HepG2 (cell line): ENCODE measurements at regions not wholly inside any gene's neighbourhood (a gene's known extent, or its start where the extent isn't known, plus 50 kb on each side); places are given as distances from the start of the nearest gene placed in this dataset.

Experiments
- ATAC-seq: fragments of 200-7000 bp; cut with Tn5 transposase; 3 replicates; pipeline ENCODE4 v1.9.1; 2020; ENCODE audit warnings: mild to moderate bottlenecking, moderate library complexity
- BruUV-seq: library from RNA; stranded (reverse); fragments of 400-500 nt; replicated peaks from 2 replicates; lab custom pipeline; 2021; lab: Mats Ljungman, UMichigan
- CTCF ChIA-PET: fragments of 300-600 bp; formaldehyde crosslinking; extraction: SDS; loops from one replicate; lab custom pipeline; 2021; ENCODE audit warnings: low total read pairs, inconsistent platforms, low intra/inter-chr PET ratio; lab: Yijun Ruan, JAX
- POLR2A ChIA-PET: fragments of 350-600 bp; sonication (Branson Sonifier 250); formaldehyde crosslinking; loops from one replicate; lab custom pipeline; 2020; ENCODE audit warnings: antibody characterized with exemption, inconsistent platforms; lab: Yijun Ruan, JAX
- DNase-seq: peaks from one replicate; pipeline ENCODE4 v3.0.0-alpha.2; 2015; ENCODE audit warnings: low spot score
- FAIRE-seq: peaks from 3 replicates; lab custom pipeline; 2011; peaks lifted over from hg19 to GRCh38; lab: Jason Lieb, UNC
- H2AFZ ChIP-seq: one replicate; pipeline ENCODE4 v1.6.1; 2011; ENCODE audit warnings: low read length, inconsistent platforms
- H3K27ac ChIP-seq: fragments of 300-600 bp; 3 replicates; pipeline ENCODE4 v1.8.0; 2011; ENCODE audit warnings: mixed run types, mild to moderate bottlenecking, mixed read lengths, low read length, inconsistent platforms; ENCODE audit not compliant: insufficient read depth; ENCODE audit errors: extremely low read length
- H3K27me3 ChIP-seq, 2 experiments: fragments of 200-600 bp in 1 of 2; 2 replicates in 1 of 2; 3 replicates in 1 of 2; pipeline versions ENCODE4 v1.6.0 to v1.8.0; 2011; ENCODE audit warnings: low read length in 2 of 2, mild to moderate bottlenecking in 2 of 2, moderate library complexity in 2 of 2, inconsistent platforms in 1 of 2; ENCODE audit not compliant: insufficient read depth in 2 of 2, control insufficient read depth in 1 of 2
- H3K36me3 ChIP-seq, 2 experiments: fragments of 200-600 bp in 1 of 2; replicated peaks in 1 of 2; 2 replicates in 1 of 2; 3 replicates in 1 of 2; pipeline versions ENCODE4 v1.5.1 to v1.8.0; 2011; ENCODE audit warnings: low read length in 2 of 2, inconsistent platforms in 1 of 2; ENCODE audit not compliant: insufficient read depth in 2 of 2, control insufficient read depth in 1 of 2
- H3K4me1 ChIP-seq: 2 replicates; pipeline ENCODE4 v1.5.1; 2012; ENCODE audit warnings: low read length, inconsistent platforms; ENCODE audit not compliant: insufficient read depth
- H3K4me2 ChIP-seq: 2 replicates; pipeline ENCODE4 v1.6.0; 2011; ENCODE audit warnings: low read depth, low read length, inconsistent platforms
- H3K4me3 ChIP-seq, 3 experiments: fragments of 200-600 bp in 1 of 3; sonication (generic), shearing (Covaris generic) in 1 of 3; replicated peaks in 1 of 3; 2 replicates each; pipeline ENCODE4 v1.5.1; 2011 to 2016; ENCODE audit warnings: low read length in 3 of 3, inconsistent platforms in 2 of 3, low read depth in 2 of 3, mild to moderate bottlenecking in 2 of 3, control low read depth in 1 of 3, mixed read lengths in 1 of 3; ENCODE audit not compliant: insufficient read depth in 1 of 3
- H3K79me2 ChIP-seq: one replicate; pipeline ENCODE4 v1.6.1; 2011; ENCODE audit warnings: low read length, inconsistent platforms; ENCODE audit not compliant: insufficient read depth
- H3K9ac ChIP-seq: 2 replicates; pipeline ENCODE4 v1.6.0; 2011; ENCODE audit warnings: mild to moderate bottlenecking, low read depth, low read length, inconsistent platforms; ENCODE audit not compliant: insufficient read depth
- H3K9me3 ChIP-seq: 2 replicates; pipeline ENCODE4 v1.5.1; 2012; ENCODE audit warnings: mild to moderate bottlenecking, low read length
- H4K20me1 ChIP-seq: 2 replicates; pipeline ENCODE4 v1.6.0; 2011; ENCODE audit warnings: inconsistent platforms, mild to moderate bottlenecking, low read length, moderate library complexity; ENCODE audit not compliant: insufficient read depth
- NKX3-1 ChIP-seq: sonication (generic); formaldehyde crosslinking; IDR thresholded peaks from 2 replicates; pipeline ENCODE4 v1.5.0; 2020; ENCODE audit warnings: missing genetic modification reagents
- REXO4 ChIP-seq: sonication (generic); formaldehyde crosslinking; IDR thresholded peaks from 2 replicates; pipeline ENCODE4 v1.8.0; 2022; ENCODE audit warnings: missing genetic modification reagents, mild to moderate bottlenecking, borderline replicate concordance
- SNAI1 ChIP-seq: sonication (generic); formaldehyde crosslinking; IDR thresholded peaks from 2 replicates; pipeline ENCODE4 v1.5.0; 2020; ENCODE audit warnings: mild to moderate bottlenecking, missing genetic modification reagents, borderline replicate concordance
- TGIF2 ChIP-seq: IDR thresholded peaks from 2 replicates; pipeline ENCODE4 v1.6.1; 2016; ENCODE audit warnings: control low read depth, missing compliant biosample characterization
- THYN1 ChIP-seq: sonication (generic); formaldehyde crosslinking; IDR thresholded peaks from 2 replicates; pipeline ENCODE4 v1.8.1; 2023; ENCODE audit warnings: low read depth, mild to moderate bottlenecking, moderate library complexity, missing genetic modification reagents, borderline replicate concordance
- ZFP82 ChIP-seq: sonication (generic); formaldehyde crosslinking; IDR thresholded peaks from 2 replicates; pipeline ENCODE4 v1.5.1; 2020; ENCODE audit warnings: mild to moderate bottlenecking, missing genetic modification reagents, borderline replicate concordance
- ZNF337 ChIP-seq: sonication (generic); formaldehyde crosslinking; IDR thresholded peaks from 2 replicates; pipeline ENCODE4 v1.5.1; 2020; ENCODE audit warnings: missing genetic modification reagents, low read depth, mild to moderate bottlenecking, borderline replicate concordance
- WGBS: methylation state at CpG from one replicate; pipeline ENCODE4 v1.1.6; 2017; ENCODE audit warnings: low lambda C conversion rate; 5-methylcytosine and 5-hydroxymethylcytosine counted together
- in situ Hi-C: cut with HindIII; loops from 2 replicates; pipeline ENCODE4 v1.10.0; 2017; ENCODE audit warnings: low pct_unique_long_range_greater_than_20kb; ENCODE audit not compliant: extremely low pct_ligation_motif_present
- intact Hi-C: fragments of 100-400 bp; cut with micrococcal nuclease; formaldehyde crosslinking; loops from one replicate; pipeline ENCODE4 v1.10.0; 2022; ENCODE audit not compliant: unreplicated experiment
- TF ChIP-seq, protein P1 (sequence below): IDR thresholded peaks from 2 replicates; pipeline ENCODE4 v1.4.0; 2020; ENCODE audit warnings: mild to moderate bottlenecking, missing genetic modification reagents
- TF ChIP-seq, protein P2 (sequence below): sonication (generic); formaldehyde crosslinking; IDR thresholded peaks from 2 replicates; pipeline ENCODE4 v1.9.0; 2021; ENCODE audit warnings: missing genetic modification reagents, borderline replicate concordance
- TF ChIP-seq, protein P3 (sequence below): sonication (generic); formaldehyde crosslinking; conservative IDR thresholded peaks from 2 replicates; pipeline ENCODE4 v1.4.0; 2020; ENCODE audit warnings: missing genetic modification reagents
- TF ChIP-seq, protein P4 (sequence below): sonication (generic); formaldehyde crosslinking; IDR thresholded peaks from 2 replicates; pipeline ENCODE4 v1.5.0; 2020; ENCODE audit warnings: missing genetic modification reagents

DNA sequence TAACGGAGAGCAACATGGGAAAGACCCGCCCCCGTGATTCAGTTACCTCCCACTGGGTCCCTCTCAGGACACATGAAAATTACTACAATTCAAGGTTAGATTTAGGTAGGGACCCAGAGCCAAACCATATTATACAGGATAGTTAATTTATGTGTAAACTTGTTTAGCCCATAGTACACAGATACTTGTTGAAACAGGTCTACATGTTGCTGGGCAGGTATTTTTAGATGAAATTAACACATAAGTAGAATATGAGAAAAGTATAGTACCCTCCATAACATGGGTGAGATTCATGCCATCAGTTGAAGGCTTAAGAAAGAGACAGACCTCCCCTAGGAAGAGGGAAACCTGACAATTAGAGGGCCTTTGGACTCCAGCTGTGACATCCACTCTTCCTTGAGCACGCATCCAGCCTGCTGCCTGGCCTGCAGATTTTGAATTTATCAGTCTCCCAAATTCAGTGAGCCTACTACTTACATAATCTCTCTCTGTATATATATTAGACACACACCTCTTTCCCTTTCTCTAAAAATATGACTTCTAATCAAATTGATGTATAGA lies 463.5 kb upstream of the NETO1 start:
- H3K27me3 ChIP-seq, result no peaks in the 10 kb centered on the region
- no peaks in the 10 kb centered on the region for H3K9me3 ChIP-seq
- DNase-seq (no peak), ATAC-seq (no peak), FAIRE-seq (no peak)
- intact Hi-C loops, result no loop called here
- no TSS peak for BruUV-seq
- no peak overlapping the region for H3K4me3 ChIP-seq
- H3K79me2 ChIP-seq, result no peaks in the 10 kb centered on the region
- no peak overlapping the region for H3K4me2 ChIP-seq
- 13% methylated on average over 4 of the region's 4 CpGs for WGBS
- POLR2A ChIA-PET, result no interaction called here
- no peaks in the 10 kb centered on the region for H3K36me3 ChIP-seq
- H3K27ac ChIP-seq, result no peak overlapping the region
- H2AFZ ChIP-seq, result no peak overlapping the region
- no peak overlapping the region for H3K9ac ChIP-seq
- CTCF ChIA-PET, result no interaction called here
- H3K4me1 ChIP-seq, result no peaks in the 10 kb centered on the region
- in situ Hi-C loops, result no loop called here
- H4K20me1 ChIP-seq, result no peaks in the 10 kb centered on the region
- TF ChIP-seq, protein P1, sequence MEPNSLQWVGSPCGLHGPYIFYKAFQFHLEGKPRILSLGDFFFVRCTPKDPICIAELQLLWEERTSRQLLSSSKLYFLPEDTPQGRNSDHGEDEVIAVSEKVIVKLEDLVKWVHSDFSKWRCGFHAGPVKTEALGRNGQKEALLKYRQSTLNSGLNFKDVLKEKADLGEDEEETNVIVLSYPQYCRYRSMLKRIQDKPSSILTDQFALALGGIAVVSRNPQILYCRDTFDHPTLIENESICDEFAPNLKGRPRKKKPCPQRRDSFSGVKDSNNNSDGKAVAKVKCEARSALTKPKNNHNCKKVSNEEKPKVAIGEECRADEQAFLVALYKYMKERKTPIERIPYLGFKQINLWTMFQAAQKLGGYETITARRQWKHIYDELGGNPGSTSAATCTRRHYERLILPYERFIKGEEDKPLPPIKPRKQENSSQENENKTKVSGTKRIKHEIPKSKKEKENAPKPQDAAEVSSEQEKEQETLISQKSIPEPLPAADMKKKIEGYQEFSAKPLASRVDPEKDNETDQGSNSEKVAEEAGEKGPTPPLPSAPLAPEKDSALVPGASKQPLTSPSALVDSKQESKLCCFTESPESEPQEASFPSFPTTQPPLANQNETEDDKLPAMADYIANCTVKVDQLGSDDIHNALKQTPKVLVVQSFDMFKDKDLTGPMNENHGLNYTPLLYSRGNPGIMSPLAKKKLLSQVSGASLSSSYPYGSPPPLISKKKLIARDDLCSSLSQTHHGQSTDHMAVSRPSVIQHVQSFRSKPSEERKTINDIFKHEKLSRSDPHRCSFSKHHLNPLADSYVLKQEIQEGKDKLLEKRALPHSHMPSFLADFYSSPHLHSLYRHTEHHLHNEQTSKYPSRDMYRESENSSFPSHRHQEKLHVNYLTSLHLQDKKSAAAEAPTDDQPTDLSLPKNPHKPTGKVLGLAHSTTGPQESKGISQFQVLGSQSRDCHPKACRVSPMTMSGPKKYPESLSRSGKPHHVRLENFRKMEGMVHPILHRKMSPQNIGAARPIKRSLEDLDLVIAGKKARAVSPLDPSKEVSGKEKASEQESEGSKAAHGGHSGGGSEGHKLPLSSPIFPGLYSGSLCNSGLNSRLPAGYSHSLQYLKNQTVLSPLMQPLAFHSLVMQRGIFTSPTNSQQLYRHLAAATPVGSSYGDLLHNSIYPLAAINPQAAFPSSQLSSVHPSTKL (CRISPR knock-in tag), result no peak
- no peak for TF ChIP-seq TGIF2
- no peak for TF ChIP-seq SNAI1 (CRISPR knock-in tag)
- TF ChIP-seq NKX3-1 (CRISPR knock-in tag), result no peak
- no peak for TF ChIP-seq ZFP82
- TF ChIP-seq, protein P2, sequence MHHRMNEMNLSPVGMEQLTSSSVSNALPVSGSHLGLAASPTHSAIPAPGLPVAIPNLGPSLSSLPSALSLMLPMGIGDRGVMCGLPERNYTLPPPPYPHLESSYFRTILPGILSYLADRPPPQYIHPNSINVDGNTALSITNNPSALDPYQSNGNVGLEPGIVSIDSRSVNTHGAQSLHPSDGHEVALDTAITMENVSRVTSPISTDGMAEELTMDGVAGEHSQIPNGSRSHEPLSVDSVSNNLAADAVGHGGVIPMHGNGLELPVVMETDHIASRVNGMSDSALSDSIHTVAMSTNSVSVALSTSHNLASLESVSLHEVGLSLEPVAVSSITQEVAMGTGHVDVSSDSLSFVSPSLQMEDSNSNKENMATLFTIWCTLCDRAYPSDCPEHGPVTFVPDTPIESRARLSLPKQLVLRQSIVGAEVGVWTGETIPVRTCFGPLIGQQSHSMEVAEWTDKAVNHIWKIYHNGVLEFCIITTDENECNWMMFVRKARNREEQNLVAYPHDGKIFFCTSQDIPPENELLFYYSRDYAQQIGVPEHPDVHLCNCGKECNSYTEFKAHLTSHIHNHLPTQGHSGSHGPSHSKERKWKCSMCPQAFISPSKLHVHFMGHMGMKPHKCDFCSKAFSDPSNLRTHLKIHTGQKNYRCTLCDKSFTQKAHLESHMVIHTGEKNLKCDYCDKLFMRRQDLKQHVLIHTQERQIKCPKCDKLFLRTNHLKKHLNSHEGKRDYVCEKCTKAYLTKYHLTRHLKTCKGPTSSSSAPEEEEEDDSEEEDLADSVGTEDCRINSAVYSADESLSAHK, result no peak
- no peak for TF ChIP-seq ZNF337 (CRISPR knock-in tag)
- TF ChIP-seq REXO4, result no peak
- TF ChIP-seq THYN1, result no peak
- TF ChIP-seq, protein P3, sequence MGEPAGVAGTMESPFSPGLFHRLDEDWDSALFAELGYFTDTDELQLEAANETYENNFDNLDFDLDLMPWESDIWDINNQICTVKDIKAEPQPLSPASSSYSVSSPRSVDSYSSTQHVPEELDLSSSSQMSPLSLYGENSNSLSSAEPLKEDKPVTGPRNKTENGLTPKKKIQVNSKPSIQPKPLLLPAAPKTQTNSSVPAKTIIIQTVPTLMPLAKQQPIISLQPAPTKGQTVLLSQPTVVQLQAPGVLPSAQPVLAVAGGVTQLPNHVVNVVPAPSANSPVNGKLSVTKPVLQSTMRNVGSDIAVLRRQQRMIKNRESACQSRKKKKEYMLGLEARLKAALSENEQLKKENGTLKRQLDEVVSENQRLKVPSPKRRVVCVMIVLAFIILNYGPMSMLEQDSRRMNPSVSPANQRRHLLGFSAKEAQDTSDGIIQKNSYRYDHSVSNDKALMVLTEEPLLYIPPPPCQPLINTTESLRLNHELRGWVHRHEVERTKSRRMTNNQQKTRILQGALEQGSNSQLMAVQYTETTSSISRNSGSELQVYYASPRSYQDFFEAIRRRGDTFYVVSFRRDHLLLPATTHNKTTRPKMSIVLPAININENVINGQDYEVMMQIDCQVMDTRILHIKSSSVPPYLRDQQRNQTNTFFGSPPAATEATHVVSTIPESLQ, result no peak
- TF ChIP-seq, protein P4, sequence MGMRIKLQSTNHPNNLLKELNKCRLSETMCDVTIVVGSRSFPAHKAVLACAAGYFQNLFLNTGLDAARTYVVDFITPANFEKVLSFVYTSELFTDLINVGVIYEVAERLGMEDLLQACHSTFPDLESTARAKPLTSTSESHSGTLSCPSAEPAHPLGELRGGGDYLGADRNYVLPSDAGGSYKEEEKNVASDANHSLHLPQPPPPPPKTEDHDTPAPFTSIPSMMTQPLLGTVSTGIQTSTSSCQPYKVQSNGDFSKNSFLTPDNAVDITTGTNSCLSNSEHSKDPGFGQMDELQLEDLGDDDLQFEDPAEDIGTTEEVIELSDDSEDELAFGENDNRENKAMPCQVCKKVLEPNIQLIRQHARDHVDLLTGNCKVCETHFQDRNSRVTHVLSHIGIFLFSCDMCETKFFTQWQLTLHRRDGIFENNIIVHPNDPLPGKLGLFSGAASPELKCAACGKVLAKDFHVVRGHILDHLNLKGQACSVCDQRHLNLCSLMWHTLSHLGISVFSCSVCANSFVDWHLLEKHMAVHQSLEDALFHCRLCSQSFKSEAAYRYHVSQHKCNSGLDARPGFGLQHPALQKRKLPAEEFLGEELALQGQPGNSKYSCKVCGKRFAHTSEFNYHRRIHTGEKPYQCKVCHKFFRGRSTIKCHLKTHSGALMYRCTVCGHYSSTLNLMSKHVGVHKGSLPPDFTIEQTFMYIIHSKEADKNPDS (CRISPR knock-in tag), result no peak
